ENCODE measurements at regions not wholly inside any gene's neighbourhood (a gene's known extent, or its start where the extent isn't known, plus 50 kb on each side); places are given as distances from the start of the nearest gene placed in this dataset.

DNA sequence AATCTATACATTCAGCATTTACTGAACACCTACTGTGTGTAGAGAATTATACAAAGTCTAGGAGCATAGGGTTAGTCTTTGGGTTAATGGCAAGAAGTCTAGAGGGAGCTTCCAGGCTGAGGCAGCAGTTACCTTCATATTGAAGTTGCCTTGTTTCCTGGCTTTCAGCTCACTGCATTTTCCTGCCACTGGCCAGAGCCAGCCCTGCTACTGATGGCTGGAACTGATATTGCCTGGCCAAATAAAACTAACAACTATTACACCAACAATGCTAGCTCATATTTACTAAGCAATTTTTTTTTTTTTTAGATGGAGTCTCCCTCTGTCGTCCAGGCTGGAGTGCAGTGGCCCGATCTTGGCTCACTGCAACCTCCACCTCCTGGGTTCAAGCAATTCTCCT is 165.7 kb upstream of the ITGB1 start:
- TF ChIP-seq, protein P1, sequence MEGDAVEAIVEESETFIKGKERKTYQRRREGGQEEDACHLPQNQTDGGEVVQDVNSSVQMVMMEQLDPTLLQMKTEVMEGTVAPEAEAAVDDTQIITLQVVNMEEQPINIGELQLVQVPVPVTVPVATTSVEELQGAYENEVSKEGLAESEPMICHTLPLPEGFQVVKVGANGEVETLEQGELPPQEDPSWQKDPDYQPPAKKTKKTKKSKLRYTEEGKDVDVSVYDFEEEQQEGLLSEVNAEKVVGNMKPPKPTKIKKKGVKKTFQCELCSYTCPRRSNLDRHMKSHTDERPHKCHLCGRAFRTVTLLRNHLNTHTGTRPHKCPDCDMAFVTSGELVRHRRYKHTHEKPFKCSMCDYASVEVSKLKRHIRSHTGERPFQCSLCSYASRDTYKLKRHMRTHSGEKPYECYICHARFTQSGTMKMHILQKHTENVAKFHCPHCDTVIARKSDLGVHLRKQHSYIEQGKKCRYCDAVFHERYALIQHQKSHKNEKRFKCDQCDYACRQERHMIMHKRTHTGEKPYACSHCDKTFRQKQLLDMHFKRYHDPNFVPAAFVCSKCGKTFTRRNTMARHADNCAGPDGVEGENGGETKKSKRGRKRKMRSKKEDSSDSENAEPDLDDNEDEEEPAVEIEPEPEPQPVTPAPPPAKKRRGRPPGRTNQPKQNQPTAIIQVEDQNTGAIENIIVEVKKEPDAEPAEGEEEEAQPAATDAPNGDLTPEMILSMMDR (IDR thresholded peaks at IDR 0.05; ENCODE audit: borderline replicate concordance, extremely low read depth, low read length, poor library complexity, severe bottlenecking): no peak
- no peak for TF ChIP-seq EZH2 (IDR thresholded peaks at IDR 0.05; ENCODE audit: borderline replicate concordance, low read depth, low read length, severe bottlenecking)
